DND-41 (cell line): ENCODE measurements at regions not wholly inside any gene's neighbourhood (a gene's known extent, or its start where the extent isn't known, plus 50 kb on each side); places are given as distances from the start of the nearest gene placed in this dataset.

Source experiments
- CTCF ChIP-seq: IDR thresholded peaks from 2 replicates; pipeline ENCODE4 v1.5.1; 2012; ENCODE audit warnings: borderline replicate concordance, low read length, moderate library complexity, mild to moderate bottlenecking; ENCODE audit not compliant: poor library complexity, severe bottlenecking; ENCODE audit errors: extremely low read depth
- EZH2 ChIP-seq: IDR thresholded peaks from 3 replicates; pipeline ENCODE4 v1.6.1; 2012; ENCODE audit warnings: borderline replicate concordance, low read depth, mild to moderate bottlenecking, moderate library complexity, low read length, inconsistent platforms; ENCODE audit not compliant: severe bottlenecking

GRCh38 chr3:88921986-88922385, 185.4 kb upstream of the EPHA3 start:
- TF ChIP-seq EZH2 = no peak
- no peak for TF ChIP-seq CTCF
